ENCODE measurements at regions not wholly inside any gene's neighbourhood (a gene's known extent, or its start where the extent isn't known, plus 50 kb on each side); places are given as distances from the start of the nearest gene placed in this dataset.

GRCh38 chr5:165887147-165887546 is 2381.7 kb downstream of the MAT2B start:
- no peak for TF ChIP-seq CREB5 (CRISPR knock-in tag; IDR thresholded peaks at IDR 0.05; ENCODE audit: low read depth)
- TF ChIP-seq ZFP3 (CRISPR knock-in tag; IDR thresholded peaks at IDR 0.05): no peak
- no peak for TF ChIP-seq CSDC2 (CRISPR knock-in tag; IDR thresholded peaks at IDR 0.05)
- no peak for TF ChIP-seq ZNF8 (CRISPR knock-in tag; IDR thresholded peaks at IDR 0.05)

GRCh38 chr5:165892383-165892782 is 2387.0 kb downstream of the MAT2B start:
- no peak for ATAC-seq
- TF ChIP-seq CSRNP3 (CRISPR knock-in tag; IDR thresholded peaks at IDR 0.05) (no peak), TCF4 (CRISPR knock-in tag; IDR thresholded peaks at IDR 0.05; ENCODE audit: borderline replicate concordance) (no peak), ESRRG (CRISPR knock-in tag; IDR thresholded peaks at IDR 0.05) (no peak), PPARA (CRISPR knock-in tag; IDR thresholded peaks at IDR 0.05; ENCODE audit: borderline replicate concordance) (no peak), BACH2 (CRISPR knock-in tag; IDR thresholded peaks at IDR 0.05; ENCODE audit: borderline replicate concordance) (no peak), ZFP3 (CRISPR knock-in tag; IDR thresholded peaks at IDR 0.05) (no peak), ZC3H10 (CRISPR knock-in tag; IDR thresholded peaks at IDR 0.05) (no peak), CREB5 (CRISPR knock-in tag; IDR thresholded peaks at IDR 0.05; ENCODE audit: low read depth) (no peak), ARNTL (CRISPR knock-in tag; IDR thresholded peaks at IDR 0.05; ENCODE audit: borderline replicate concordance, low read depth) (no peak), GLIS3 (CRISPR knock-in tag; IDR thresholded peaks at IDR 0.05) (no peak), ZFP30 (CRISPR knock-in tag; IDR thresholded peaks at IDR 0.05) (no peak), ISL1 (CRISPR knock-in tag; IDR thresholded peaks at IDR 0.05) (no peak), ZNF565 (CRISPR knock-in tag; conservative IDR thresholded peaks at IDR 0.05; ENCODE audit: low read depth) (no peak), CSDC2 (CRISPR knock-in tag; IDR thresholded peaks at IDR 0.05) (no peak)

More at GRCh38 chr5:165887147-165887546, 2381.7 kb downstream of the MAT2B start:
- ATAC-seq: no peak

- no peak for TF ChIP-seq ZNF8 (CRISPR knock-in tag; IDR thresholded peaks at IDR 0.05)
- TF ChIP-seq ZNF70 (CRISPR knock-in tag; IDR thresholded peaks at IDR 0.05): no peak
- no peak for TF ChIP-seq RARB (CRISPR knock-in tag; IDR thresholded peaks at IDR 0.05)
- TF ChIP-seq ZNF565 (CRISPR knock-in tag; conservative IDR thresholded peaks at IDR 0.05; ENCODE audit: low read depth): no peak
- TF ChIP-seq TOX (CRISPR knock-in tag; IDR thresholded peaks at IDR 0.05; ENCODE audit: borderline replicate concordance): no peak
- TF ChIP-seq CSRNP3 (CRISPR knock-in tag; IDR thresholded peaks at IDR 0.05): no peak
- ATAC-seq: no peak
These were observed 2389.5 kb downstream of the MAT2B start for GRCh38 chr5:165894916-165895315.

- TF ChIP-seq ZNF8 (CRISPR knock-in tag; IDR thresholded peaks at IDR 0.05) (no peak), BACH2 (CRISPR knock-in tag; IDR thresholded peaks at IDR 0.05; ENCODE audit: borderline replicate concordance) (no peak), GLIS3 (CRISPR knock-in tag; IDR thresholded peaks at IDR 0.05) (no peak), ZFP30 (CRISPR knock-in tag; IDR thresholded peaks at IDR 0.05) (no peak), SNAI2 (CRISPR knock-in tag; IDR thresholded peaks at IDR 0.05) (no peak)
- no peak for ATAC-seq
These were observed 2387.6 kb upstream of the WWC1 start for GRCh38 chr5:165903835-165904234.

GRCh38 chr5:165906871-165907270 is 2384.6 kb upstream of the WWC1 start:
- TF ChIP-seq ZNF565 (CRISPR knock-in tag; conservative IDR thresholded peaks at IDR 0.05; ENCODE audit: low read depth): no peak
- no peak for TF ChIP-seq ZFP30 (CRISPR knock-in tag; IDR thresholded peaks at IDR 0.05)
- no peak for TF ChIP-seq PPARA (CRISPR knock-in tag; IDR thresholded peaks at IDR 0.05; ENCODE audit: borderline replicate concordance)
- peak; percentile 94 for TF ChIP-seq ISL1 (CRISPR knock-in tag; IDR thresholded peaks at IDR 0.05)
- TF ChIP-seq ZNF8 (CRISPR knock-in tag; IDR thresholded peaks at IDR 0.05): no peak
- TF ChIP-seq ZFP3 (CRISPR knock-in tag; IDR thresholded peaks at IDR 0.05): peak; percentile 34; the same call in 1 of the 2 replicates
- peak; percentile 49; the same call in 1 of the 2 replicates for TF ChIP-seq SNAI2 (CRISPR knock-in tag; IDR thresholded peaks at IDR 0.05)
- TF ChIP-seq CREB5 (CRISPR knock-in tag; IDR thresholded peaks at IDR 0.05; ENCODE audit: low read depth): peak; percentile 91
- no peak for ATAC-seq

Measured in SK-N-SH treated with all-trans-retinoic acid at 6 μM for 48 hours (cell line).